ENCODE measurements at regions not wholly inside any gene's neighbourhood (a gene's known extent, or its start where the extent isn't known, plus 50 kb on each side); places are given as distances from the start of the nearest gene placed in this dataset.
"Not testable (repeated sequence)": the region's sequence is repeated elsewhere in the genome, so short reads cannot be mapped to it uniquely, and the experiment has no call there.

- no peak for DNase-seq (ENCODE audit: low read depth, low spot score)
These were observed 359.1 kb upstream of the SPRED2 start for GRCh38 chr2:65791404-65791975.

GRCh38 chr2:65790676-65790935 is 358.2 kb upstream of the SPRED2 start:
- DNase-seq (ENCODE audit: low read depth, low spot score), result peak; percentile 7

GRCh38 chr2:65789923-65790675 is 357.7 kb upstream of the SPRED2 start:
- no peak for DNase-seq (ENCODE audit: low read depth, low spot score)

- no peak for DNase-seq (ENCODE audit: low read depth, low spot score)
These were observed 356.2 kb upstream of the SPRED2 start for GRCh38 chr2:65788556-65788955.

- no peak for DNase-seq (ENCODE audit: low read depth, low spot score)
These were observed 354.4 kb upstream of the SPRED2 start for GRCh38 chr2:65786765-65787164.

GRCh38 chr2:65786007-65786717 is 353.8 kb upstream of the SPRED2 start:
- no peak for DNase-seq (ENCODE audit: low read depth, low spot score)

- no peak for DNase-seq (ENCODE audit: low read depth, low spot score)
These were observed 350.7 kb upstream of the SPRED2 start for GRCh38 chr2:65782996-65783650.

- DNase-seq (ENCODE audit: low read depth, low spot score), result no peak
These were observed 349.8 kb upstream of the SPRED2 start for GRCh38 chr2:65782186-65782585.

GRCh38 chr2:65781756-65782155 is 349.4 kb upstream of the SPRED2 start:
- DNase-seq (ENCODE audit: low read depth, low spot score), result no peak

- DNase-seq (ENCODE audit: low read depth, low spot score), result no peak
These were observed 346.6 kb upstream of the SPRED2 start for GRCh38 chr2:65779021-65779420.

GRCh38 chr2:65778137-65778536 is 345.7 kb upstream of the SPRED2 start:
- DNase-seq (ENCODE audit: low read depth, low spot score), result peak; percentile 12

GRCh38 chr2:65775839-65776238 is 343.4 kb upstream of the SPRED2 start:
- no peak for DNase-seq (ENCODE audit: low read depth, low spot score)

GRCh38 chr2:65767946-65768345 is 335.5 kb upstream of the SPRED2 start:
- DNase-seq (ENCODE audit: low read depth, low spot score), result no peak

GRCh38 chr2:65766768-65767267 is 334.4 kb upstream of the SPRED2 start:
- no peak for DNase-seq (ENCODE audit: low read depth, low spot score)

- no peak for DNase-seq (ENCODE audit: low read depth, low spot score)
These were observed 333.0 kb upstream of the SPRED2 start for GRCh38 chr2:65765376-65765775.

GRCh38 chr2:65762068-65762467 is 329.7 kb upstream of the SPRED2 start:
- DNase-seq (ENCODE audit: low read depth, low spot score), result no peak

GRCh38 chr2:65754219-65754618 is 321.8 kb upstream of the SPRED2 start:
- no peak for DNase-seq (ENCODE audit: low read depth, low spot score)

GRCh38 chr2:65751408-65751807 is 319.0 kb upstream of the SPRED2 start:
- DNase-seq (ENCODE audit: low read depth, low spot score), result no peak

- no peak for DNase-seq (ENCODE audit: low read depth, low spot score)
These were observed 317.1 kb upstream of the SPRED2 start for GRCh38 chr2:65749545-65749944.

- not testable (repeated sequence) for DNase-seq (ENCODE audit: low read depth, low spot score)
These were observed 315.5 kb upstream of the SPRED2 start for GRCh38 chr2:65747875-65748274.

- peak; percentile 20 for DNase-seq (ENCODE audit: low read depth, low spot score)
These were observed 314.7 kb upstream of the SPRED2 start for GRCh38 chr2:65746931-65747675.
